HepG2 (cell line): ENCODE measurements at regions not wholly inside any gene's neighbourhood (a gene's known extent, or its start where the extent isn't known, plus 50 kb on each side); places are given as distances from the start of the nearest gene placed in this dataset.

ENCODE experiments used
- ATF3 ChIP-seq: sonication (generic); formaldehyde crosslinking; IDR thresholded peaks from 2 replicates; pipeline ENCODE4 v1.4.0; 2020; ENCODE audit warnings: missing genetic modification reagents
- ATF7 ChIP-seq, 2 experiments: fragments of 450-650 bp in 1 of 2; sonication (generic) in 1 of 2; formaldehyde crosslinking in 1 of 2; IDR thresholded peaks; 2 replicates each; pipeline versions ENCODE4 v1.4.0 to v1.6.1; 2016 to 2020; ENCODE audit warnings: antibody characterized with exemption in 1 of 2, mild to moderate bottlenecking in 1 of 2, missing genetic modification reagents in 1 of 2
- CTCF ChIP-seq: sonication (generic); formaldehyde crosslinking; IDR thresholded peaks from 2 replicates; pipeline ENCODE4 v1.5.0; 2020; ENCODE audit warnings: mild to moderate bottlenecking, missing genetic modification reagents, moderate library complexity
- POLR2AphosphoS5 ChIP-seq: IDR thresholded peaks from 2 replicates; pipeline ENCODE4 v1.6.1; 2012; ENCODE audit warnings: low read depth, low read length
- RAD51 ChIP-seq: fragments of 450-650 bp; IDR thresholded peaks from 2 replicates; pipeline ENCODE4 v1.6.1; 2016; ENCODE audit warnings: borderline replicate concordance
- USF2 ChIP-seq, 2 experiments: sonication (generic) in 1 of 2; formaldehyde crosslinking in 1 of 2; IDR thresholded peaks; 2 replicates each; pipeline versions ENCODE4 v1.5.1 to v1.6.1; 2011 to 2020; ENCODE audit warnings: borderline replicate concordance in 1 of 2, low read depth in 1 of 2, low read length in 1 of 2, mild to moderate bottlenecking in 1 of 2, missing genetic modification reagents in 1 of 2, moderate library complexity in 1 of 2
- ZNF367 ChIP-seq: sonication (generic); formaldehyde crosslinking; IDR thresholded peaks from 2 replicates; pipeline ENCODE4 v1.4.0; 2020; ENCODE audit warnings: missing genetic modification reagents, borderline replicate concordance
- ZNF530 ChIP-seq: sonication (generic); formaldehyde crosslinking; IDR thresholded peaks from 2 replicates; pipeline ENCODE4 v1.5.0; 2020; ENCODE audit warnings: low read depth, mild to moderate bottlenecking, missing genetic modification reagents

- TF ChIP-seq CTCF (CRISPR knock-in tag) = no peak
- no peak for TF ChIP-seq POLR2AphosphoS5
- no peak for TF ChIP-seq ZNF530 (CRISPR knock-in tag)
- no peak for TF ChIP-seq ATF7 (IDR thresholded peaks at IDR 0.05)
- no peak for TF ChIP-seq ATF7 (CRISPR knock-in tag; IDR thresholded peaks at IDR 0.05)
- TF ChIP-seq ZNF367 = no peak
- TF ChIP-seq RAD51 = no peak
- TF ChIP-seq USF2 (IDR thresholded peaks at IDR 0.05; ENCODE audit: low read depth, low read length) = no peak
- TF ChIP-seq USF2 (CRISPR knock-in tag; IDR thresholded peaks at IDR 0.05; ENCODE audit: borderline replicate concordance) = no peak
- no peak for TF ChIP-seq ATF3
Measured at GRCh38 chr13:89567025-89567424, 1780.5 kb upstream of the MIR17HG start.
